Smooth muscle cell (in vitro differentiated cells): ENCODE measurements at regions not wholly inside any gene's neighbourhood (a gene's known extent, or its start where the extent isn't known, plus 50 kb on each side); places are given as distances from the start of the nearest gene placed in this dataset.
"Not testable (repeated sequence)": the region's sequence is repeated elsewhere in the genome, so short reads cannot be mapped to it uniquely, and the experiment has no call there.

Experiments used
- DNase-seq: peaks from one replicate; lab custom pipeline; 2025; ENCODE audit not compliant: unreplicated experiment; lab: John Stamatoyannopoulos, UW
- H2AFZ ChIP-seq: fragments of 200-600 bp; sonication (generic); 2 replicates; pipeline ENCODE4 v1.6.0; 2016; ENCODE audit warnings: antibody characterized with exemption, low read depth, mild to moderate bottlenecking
- H3F3A ChIP-seq: fragments of 200-600 bp; sonication (generic); 2 replicates; pipeline ENCODE4 v1.6.0; 2017; ENCODE audit warnings: antibody characterized with exemption, low read depth
- H3K27ac ChIP-seq: fragments of 200-600 bp; sonication (generic); 2 replicates; pipeline ENCODE4 v1.5.1; 2016; ENCODE audit warnings: low read depth, mild to moderate bottlenecking
- H3K27me3 ChIP-seq: fragments of 200-600 bp; sonication (generic); 2 replicates; pipeline ENCODE4 v1.6.1; 2016; ENCODE audit warnings: low read depth, mild to moderate bottlenecking
- H3K36me3 ChIP-seq: fragments of 200-600 bp; sonication (generic); 2 replicates; pipeline ENCODE4 v1.5.1; 2016; ENCODE audit warnings: low read depth
- H3K4me1 ChIP-seq: fragments of 200-600 bp; sonication (generic); 2 replicates; pipeline ENCODE4 v1.5.1; 2016; ENCODE audit warnings: low read depth
- H3K4me2 ChIP-seq: fragments of 200-600 bp; sonication (generic); 2 replicates; pipeline ENCODE4 v1.6.0; 2016; ENCODE audit warnings: mild to moderate bottlenecking
- H3K4me3 ChIP-seq: fragments of 200-600 bp; sonication (generic); 2 replicates; pipeline ENCODE4 v1.5.1; 2016; ENCODE audit warnings: mild to moderate bottlenecking
- H3K79me2 ChIP-seq: fragments of 200-600 bp; sonication (generic); 2 replicates; pipeline ENCODE4 v1.6.0; 2016; ENCODE audit warnings: low read depth, mild to moderate bottlenecking
- H3K9ac ChIP-seq: fragments of 200-600 bp; sonication (generic); 2 replicates; pipeline ENCODE4 v1.6.0; 2016; ENCODE audit warnings: low read depth
- H3K9me3 ChIP-seq: fragments of 200-600 bp; sonication (generic); replicated peaks from 2 replicates; pipeline ENCODE4 v1.5.1; 2016; ENCODE audit warnings: low read depth
- H4K20me1 ChIP-seq: fragments of 200-600 bp; sonication (generic); 2 replicates; pipeline ENCODE4 v1.6.0; 2016; ENCODE audit warnings: low read depth
- CTCF ChIP-seq: fragments of 200-600 bp; sonication (generic); IDR thresholded peaks from 2 replicates; pipeline ENCODE4 v1.5.1; 2017; ENCODE audit warnings: borderline replicate concordance, mild to moderate bottlenecking, antibody characterized with exemption; ENCODE audit not compliant: insufficient read depth, poor library complexity, severe bottlenecking
- WGBS: methylation state at CpG from one replicate; pipeline ENCODE4 v1.1.7; 2016; ENCODE audit warnings: low lambda C conversion rate; 5-methylcytosine and 5-hydroxymethylcytosine counted together

- 94% methylated on average over 2 of the region's 2 CpGs for WGBS
- Histone ChIP-seq H3K36me3 (no peaks in the 10 kb centered on the region), H2AFZ (no peak overlapping the region), H3K27ac (no peak overlapping the region), H3K9ac (no peak overlapping the region), H3K9me3 (no peaks in the 10 kb centered on the region), H3K4me3 (no peak overlapping the region), H3K27me3 (no peaks in the 10 kb centered on the region), H4K20me1 (no peaks in the 10 kb centered on the region), H3K79me2 (no peaks in the 10 kb centered on the region), H3K4me1 (no peaks in the 10 kb centered on the region), H3K4me2 (no peak overlapping the region), H3F3A (no peaks in the 10 kb centered on the region)
- TF ChIP-seq CTCF, result no peak
- DNase-seq, result no peak
These were observed 154.8 kb upstream of the MAP2 start for GRCh38 chr2:209269024-209269423.

GRCh38 chr2:209276000-209276399, 147.8 kb upstream of the MAP2 start:
- Histone ChIP-seq H4K20me1 (no peaks in the 10 kb centered on the region), H3K9ac (no peak overlapping the region), H3K79me2 (no peaks in the 10 kb centered on the region), H3K27ac (no peak overlapping the region), H3K4me2 (no peak overlapping the region), H3K4me3 (no peak overlapping the region), H3K36me3 (no peaks in the 10 kb centered on the region), H3F3A (no peaks in the 10 kb centered on the region), H3K27me3 (no peaks in the 10 kb centered on the region), H2AFZ (no peak overlapping the region), H3K9me3 (no peaks in the 10 kb centered on the region), H3K4me1 (no peaks in the 10 kb centered on the region)
- no peak for DNase-seq
- no peak for TF ChIP-seq CTCF
- WGBS, result 94% methylated on average over 3 of the region's 3 CpGs

- H3K79me2 ChIP-seq, result no peaks in the 10 kb centered on the region
- H3K9me3 ChIP-seq, result no peaks in the 10 kb centered on the region
- no peak overlapping the region for H3K4me3 ChIP-seq
- H2AFZ ChIP-seq, result no peak overlapping the region
- WGBS, result 63% methylated on average over 3 of the region's 3 CpGs
- no peaks in the 10 kb centered on the region for H4K20me1 ChIP-seq
- no peaks in the 10 kb centered on the region for H3F3A ChIP-seq
- no peaks in the 10 kb centered on the region for H3K27me3 ChIP-seq
- no peaks in the 10 kb centered on the region for H3K36me3 ChIP-seq
- H3K4me1 ChIP-seq, result no peaks in the 10 kb centered on the region
- no peak overlapping the region for H3K4me2 ChIP-seq
- no peak for TF ChIP-seq CTCF
- no peak for DNase-seq
- no peak overlapping the region for H3K9ac ChIP-seq
- no peak overlapping the region for H3K27ac ChIP-seq
These were observed 146.4 kb upstream of the MAP2 start for GRCh38 chr2:209277444-209277843.

- 70% methylated on average over 2 of the region's 2 CpGs for WGBS
- H3K79me2 ChIP-seq, result no peaks in the 10 kb centered on the region
- no peak overlapping the region for H3K4me3 ChIP-seq
- no peak overlapping the region for H3K27ac ChIP-seq
- no peak for DNase-seq
- no peak overlapping the region for H3K4me2 ChIP-seq
- H3K9me3 ChIP-seq, result no peaks in the 10 kb centered on the region
- no peaks in the 10 kb centered on the region for H3K36me3 ChIP-seq
- peaks cover 21% of the 10 kb centered on the region for H3K27me3 ChIP-seq
- H4K20me1 ChIP-seq, result no peaks in the 10 kb centered on the region
- no peaks in the 10 kb centered on the region for H3K4me1 ChIP-seq
- H3F3A ChIP-seq, result no peaks in the 10 kb centered on the region
- H3K9ac ChIP-seq, result no peak overlapping the region
- H2AFZ ChIP-seq, result no peak overlapping the region
- no peak for TF ChIP-seq CTCF
These were observed 125.2 kb upstream of the MAP2 start for GRCh38 chr2:209298601-209299000.

- H3K9me3 ChIP-seq, H3K4me1 ChIP-seq, H3K36me3 ChIP-seq, H3K4me2 ChIP-seq, H3F3A ChIP-seq, DNase-seq, H3K9ac ChIP-seq, H2AFZ ChIP-seq, H4K20me1 ChIP-seq, H3K27ac ChIP-seq, H3K4me3 ChIP-seq, H3K79me2 ChIP-seq: not testable (repeated sequence)
- peaks cover 21% of the 10 kb centered on the region for H3K27me3 ChIP-seq
- 24% methylated on average over 11 of the region's 11 CpGs for WGBS
These were observed 124.4 kb upstream of the MAP2 start for GRCh38 chr2:209299478-209299877.

- H3F3A ChIP-seq, DNase-seq, H3K9me3 ChIP-seq, H3K9ac ChIP-seq, H4K20me1 ChIP-seq, H3K4me3 ChIP-seq, H3K79me2 ChIP-seq, H3K36me3 ChIP-seq, H3K4me2 ChIP-seq, H2AFZ ChIP-seq, H3K27ac ChIP-seq, H3K4me1 ChIP-seq: not testable (repeated sequence)
- WGBS, result 63% methylated on average over 9 of the region's 9 CpGs
- H3K27me3 ChIP-seq, result peaks cover 21% of the 10 kb centered on the region
These were observed 123.1 kb upstream of the MAP2 start for GRCh38 chr2:209300766-209301165.
